Prostate gland (tissue), 2 donors: ENCODE measurements at regions not wholly inside any gene's neighbourhood (a gene's known extent, or its start where the extent isn't known, plus 50 kb on each side); places are given as distances from the start of the nearest gene placed in this dataset.

Source experiments
- POLR2A ChIP-seq: fragments of 450-650 bp; IDR thresholded peaks from one replicate; pipeline ENCODE4 v1.6.1; 2016; ENCODE audit warnings: antibody characterized with exemption, mild to moderate bottlenecking
- POLR2AphosphoS5 ChIP-seq: sonication (generic); formaldehyde crosslinking; IDR thresholded peaks from one replicate; pipeline ENCODE4 v1.6.1; 2017; ENCODE audit warnings: antibody characterized with exemption
- TF ChIP-seq, protein P1 (sequence below), 4 experiments: fragments of 200-600 bp in 2 of 4; fragments of 450-650 bp in 2 of 4; sonication (generic) in 2 of 4; IDR thresholded peaks; 1 replicate in 3 of 4; 2 replicates in 1 of 4; pipeline ENCODE4 v1.5.1; 2016 to 2019; ENCODE audit warnings: antibody characterized with exemption in 4 of 4, mild to moderate bottlenecking in 2 of 4, moderate library complexity in 2 of 4

- TF ChIP-seq POLR2A (no peak), POLR2AphosphoS5 (no peak)
- TF ChIP-seq, protein P1, sequence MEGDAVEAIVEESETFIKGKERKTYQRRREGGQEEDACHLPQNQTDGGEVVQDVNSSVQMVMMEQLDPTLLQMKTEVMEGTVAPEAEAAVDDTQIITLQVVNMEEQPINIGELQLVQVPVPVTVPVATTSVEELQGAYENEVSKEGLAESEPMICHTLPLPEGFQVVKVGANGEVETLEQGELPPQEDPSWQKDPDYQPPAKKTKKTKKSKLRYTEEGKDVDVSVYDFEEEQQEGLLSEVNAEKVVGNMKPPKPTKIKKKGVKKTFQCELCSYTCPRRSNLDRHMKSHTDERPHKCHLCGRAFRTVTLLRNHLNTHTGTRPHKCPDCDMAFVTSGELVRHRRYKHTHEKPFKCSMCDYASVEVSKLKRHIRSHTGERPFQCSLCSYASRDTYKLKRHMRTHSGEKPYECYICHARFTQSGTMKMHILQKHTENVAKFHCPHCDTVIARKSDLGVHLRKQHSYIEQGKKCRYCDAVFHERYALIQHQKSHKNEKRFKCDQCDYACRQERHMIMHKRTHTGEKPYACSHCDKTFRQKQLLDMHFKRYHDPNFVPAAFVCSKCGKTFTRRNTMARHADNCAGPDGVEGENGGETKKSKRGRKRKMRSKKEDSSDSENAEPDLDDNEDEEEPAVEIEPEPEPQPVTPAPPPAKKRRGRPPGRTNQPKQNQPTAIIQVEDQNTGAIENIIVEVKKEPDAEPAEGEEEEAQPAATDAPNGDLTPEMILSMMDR (IDR thresholded peaks at IDR 0.05) = no peak
These were observed 111.2 kb upstream of the ID2 start for GRCh38 chr2:8570637-8571036.
